ENCODE measurements at regions not wholly inside any gene's neighbourhood (a gene's known extent, or its start where the extent isn't known, plus 50 kb on each side); places are given as distances from the start of the nearest gene placed in this dataset.
A peak's percentile ranks its signal among the peaks of the same experiment; 100 is the strongest.

GRCh38 chr13:48849515-48849914, 126.2 kb upstream of the FNDC3A start:
- Mint-ChIP-seq H3K4me3 (no peak overlapping the region), H3K27ac (no peak overlapping the region), H3K4me1 (ENCODE audit: low read depth) (peaks cover 38% of the 10 kb centered on the region), H3K27me3 (peaks cover 10% of the 10 kb centered on the region), H3K36me3 (ENCODE audit: low read depth) (no peaks in the 10 kb centered on the region), H3K9me3 (peaks cover 1% of the 10 kb centered on the region)
- ATAC-seq (no peak), DNase-seq (no peak)
- TF ChIP-seq CTCF (IDR thresholded peaks at IDR 0.05) = no peak
- intact Hi-C loops (cut with micrococcal nuclease) = no loop called here
- ChIA-PET CTCF (no interaction called here), POLR2A (no interaction called here)

GRCh38 chr13:48851707-48852106, 124.0 kb upstream of the FNDC3A start:
- H3K4me3 Mint-ChIP-seq = no peak overlapping the region
- peaks cover 10% of the 10 kb centered on the region for H3K27me3 Mint-ChIP-seq
- ATAC-seq (peak; percentile 31), DNase-seq (no peak)
- POLR2A ChIA-PET = no interaction called here
- H3K9me3 Mint-ChIP-seq = peaks cover 1% of the 10 kb centered on the region
- intact Hi-C loops (cut with micrococcal nuclease) = loop anchor here (2.0 kb wide), 1 partner anchor 33 kb away; no protein-coding TSS in a partner anchor
- peaks cover 38% of the 10 kb centered on the region for H3K4me1 Mint-ChIP-seq (ENCODE audit: low read depth)
- no peaks in the 10 kb centered on the region for H3K36me3 Mint-ChIP-seq (ENCODE audit: low read depth)
- TF ChIP-seq CTCF (IDR thresholded peaks at IDR 0.05) = no peak
- CTCF ChIA-PET = interaction anchor here (0.9 kb wide), 1 partner anchor 24 kb away, joined by 3 read pairs; no protein-coding TSS in a partner anchor
- H3K27ac Mint-ChIP-seq = no peak overlapping the region

- Mint-ChIP-seq H3K4me3 (no peak overlapping the region), H3K27me3 (peaks cover 8% of the 10 kb centered on the region), H3K4me1 (ENCODE audit: low read depth) (peaks cover 42% of the 10 kb centered on the region), H3K36me3 (ENCODE audit: low read depth) (no peaks in the 10 kb centered on the region), H3K9me3 (peaks cover 1% of the 10 kb centered on the region), H3K27ac (peak overlapping the region; percentile 46)
- no peak for DNase-seq
- ChIA-PET CTCF (interaction anchor here (1.5 kb wide), 1 partner anchor 22 kb away, joined by 3 read pairs; no protein-coding TSS in a partner anchor), POLR2A (interaction anchor here (0.6 to 1.2 kb wide), 3 partner anchors 31 to 122 kb away, joined by 3 read pairs; partner anchors contain the start of gene FNDC3A)
- peak; percentile 63 for ATAC-seq
- no peak for TF ChIP-seq CTCF (IDR thresholded peaks at IDR 0.05)
- intact Hi-C loops (cut with micrococcal nuclease) = loop anchor here (2.0 kb wide), 1 partner anchor 32 kb away; no protein-coding TSS in a partner anchor
Observed at GRCh38 chr13:48852911-48853727, 122.6 kb upstream of the FNDC3A start.

- H3K4me3 Mint-ChIP-seq = no peak overlapping the region
- DNase-seq (peak; percentile 56), ATAC-seq (peak; percentile 69)
- TF ChIP-seq CTCF (IDR thresholded peaks at IDR 0.05) = no peak
- peaks cover 1% of the 10 kb centered on the region for H3K9me3 Mint-ChIP-seq
- peaks cover 7% of the 10 kb centered on the region for H3K27me3 Mint-ChIP-seq
- intact Hi-C loops (cut with micrococcal nuclease) = loop anchor here (2.0 kb wide), 1 partner anchor 31 kb away; no protein-coding TSS in a partner anchor
- H3K36me3 Mint-ChIP-seq (ENCODE audit: low read depth) = no peaks in the 10 kb centered on the region
- ChIA-PET CTCF (interaction anchor here (1.5 kb wide), 1 partner anchor 22 kb away, joined by 3 read pairs; no protein-coding TSS in a partner anchor), POLR2A (interaction anchor here (0.6 to 1.2 kb wide), 4 partner anchors 22 to 122 kb away, joined by 3 to 4 read pairs (median 3); partner anchors contain the start of gene FNDC3A)
- H3K4me1 Mint-ChIP-seq (ENCODE audit: low read depth) = peaks cover 48% of the 10 kb centered on the region
- H3K27ac Mint-ChIP-seq = peak overlapping the region; percentile 77
Observed at GRCh38 chr13:48853728-48854102, 122.0 kb upstream of the FNDC3A start.

- Mint-ChIP-seq H3K27me3 (peaks cover 1% of the 10 kb centered on the region), H3K9me3 (peaks cover 3% of the 10 kb centered on the region), H3K4me1 (ENCODE audit: low read depth) (peaks cover 32% of the 10 kb centered on the region), H3K36me3 (ENCODE audit: low read depth) (no peaks in the 10 kb centered on the region), H3K27ac (no peak overlapping the region), H3K4me3 (no peak overlapping the region)
- DNase-seq (no peak), ATAC-seq (no peak)
- intact Hi-C loops (cut with micrococcal nuclease) = no loop called here
- no peak for TF ChIP-seq CTCF (IDR thresholded peaks at IDR 0.05)
- ChIA-PET POLR2A (interaction anchor here (1.2 kb wide), 1 partner anchor 64 kb away, joined by 3 read pairs; no protein-coding TSS in a partner anchor), CTCF (interaction anchor here (1.3 kb wide), 1 partner anchor 48 kb away, joined by 4 read pairs; no protein-coding TSS in a partner anchor)
Observed at GRCh38 chr13:48857576-48857975, 118.1 kb upstream of the FNDC3A start.

Measured in activated CD8-positive, alpha-beta T cell treated with anti-CD3 and anti-CD28 coated beads for 36 hours (primary cell).